ENCODE measurements at regions not wholly inside any gene's neighbourhood (a gene's known extent, or its start where the extent isn't known, plus 50 kb on each side); places are given as distances from the start of the nearest gene placed in this dataset.

GRCh38 chr6:141017941-141018340, 1114.8 kb upstream of the GJE1 start:
- no peak overlapping the region for H3K27ac ChIP-seq

DNA sequence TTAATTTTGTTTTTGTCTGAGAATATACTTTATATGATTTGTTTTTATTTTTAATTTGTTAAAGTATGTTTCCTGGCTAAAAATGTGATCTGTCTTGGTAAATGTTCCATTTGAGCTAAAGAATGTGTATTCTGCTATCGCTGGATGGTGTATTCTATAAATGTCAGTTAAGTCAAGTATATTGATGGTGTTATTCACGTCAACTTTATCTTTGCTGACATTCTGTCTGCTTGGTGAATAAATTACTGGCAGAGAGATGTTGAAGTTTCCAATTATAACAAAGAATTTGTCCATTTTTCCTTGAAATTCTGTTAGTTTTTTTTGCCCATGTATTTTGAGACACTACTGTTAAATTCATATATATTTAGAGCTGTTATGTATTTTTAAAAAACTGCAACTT, 1131.8 kb upstream of the GJE1 start:
- H3K27ac ChIP-seq = no peak overlapping the region
- TF ChIP-seq ZFX (IDR thresholded peaks at IDR 0.05; ENCODE audit: borderline replicate concordance) = no peak
- TF ChIP-seq, protein P1, sequence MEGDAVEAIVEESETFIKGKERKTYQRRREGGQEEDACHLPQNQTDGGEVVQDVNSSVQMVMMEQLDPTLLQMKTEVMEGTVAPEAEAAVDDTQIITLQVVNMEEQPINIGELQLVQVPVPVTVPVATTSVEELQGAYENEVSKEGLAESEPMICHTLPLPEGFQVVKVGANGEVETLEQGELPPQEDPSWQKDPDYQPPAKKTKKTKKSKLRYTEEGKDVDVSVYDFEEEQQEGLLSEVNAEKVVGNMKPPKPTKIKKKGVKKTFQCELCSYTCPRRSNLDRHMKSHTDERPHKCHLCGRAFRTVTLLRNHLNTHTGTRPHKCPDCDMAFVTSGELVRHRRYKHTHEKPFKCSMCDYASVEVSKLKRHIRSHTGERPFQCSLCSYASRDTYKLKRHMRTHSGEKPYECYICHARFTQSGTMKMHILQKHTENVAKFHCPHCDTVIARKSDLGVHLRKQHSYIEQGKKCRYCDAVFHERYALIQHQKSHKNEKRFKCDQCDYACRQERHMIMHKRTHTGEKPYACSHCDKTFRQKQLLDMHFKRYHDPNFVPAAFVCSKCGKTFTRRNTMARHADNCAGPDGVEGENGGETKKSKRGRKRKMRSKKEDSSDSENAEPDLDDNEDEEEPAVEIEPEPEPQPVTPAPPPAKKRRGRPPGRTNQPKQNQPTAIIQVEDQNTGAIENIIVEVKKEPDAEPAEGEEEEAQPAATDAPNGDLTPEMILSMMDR (IDR thresholded peaks at IDR 0.05) = no peak

More at GRCh38 chr6:141017941-141018340, 1114.8 kb upstream of the GJE1 start:
- TF ChIP-seq ZFX (IDR thresholded peaks at IDR 0.05; ENCODE audit: borderline replicate concordance) = no peak
- TF ChIP-seq, protein P1 (IDR thresholded peaks at IDR 0.05) = no peak

GRCh38 chr6:140993515-140993914, 1139.2 kb upstream of the GJE1 start:
- no peak overlapping the region for H3K27ac ChIP-seq
- TF ChIP-seq, protein P1 (IDR thresholded peaks at IDR 0.05) = no peak
- no peak for TF ChIP-seq ZFX (IDR thresholded peaks at IDR 0.05; ENCODE audit: borderline replicate concordance)

DNA sequence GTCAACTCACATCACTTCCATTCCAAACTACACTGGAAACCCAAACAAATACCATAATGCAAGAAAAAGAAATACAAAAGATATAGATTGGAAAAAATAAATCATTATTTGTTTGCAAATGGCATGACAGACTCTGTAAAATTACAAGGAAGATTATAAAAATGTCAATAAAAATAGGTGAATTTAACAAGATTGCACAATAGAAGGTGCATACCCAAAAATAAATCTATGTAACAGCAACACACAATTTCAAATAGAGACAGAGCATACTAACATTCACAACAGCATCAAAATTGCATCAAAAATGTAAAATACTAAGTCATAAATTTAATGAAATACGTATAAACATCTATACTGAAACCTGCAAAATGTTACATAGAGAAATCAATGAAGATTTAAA, 1140.0 kb upstream of the GJE1 start:
- no peak for TF ChIP-seq ZFX (IDR thresholded peaks at IDR 0.05; ENCODE audit: borderline replicate concordance)
- TF ChIP-seq, protein P1 (IDR thresholded peaks at IDR 0.05) = no peak
- H3K27ac ChIP-seq = no peak overlapping the region

DNA sequence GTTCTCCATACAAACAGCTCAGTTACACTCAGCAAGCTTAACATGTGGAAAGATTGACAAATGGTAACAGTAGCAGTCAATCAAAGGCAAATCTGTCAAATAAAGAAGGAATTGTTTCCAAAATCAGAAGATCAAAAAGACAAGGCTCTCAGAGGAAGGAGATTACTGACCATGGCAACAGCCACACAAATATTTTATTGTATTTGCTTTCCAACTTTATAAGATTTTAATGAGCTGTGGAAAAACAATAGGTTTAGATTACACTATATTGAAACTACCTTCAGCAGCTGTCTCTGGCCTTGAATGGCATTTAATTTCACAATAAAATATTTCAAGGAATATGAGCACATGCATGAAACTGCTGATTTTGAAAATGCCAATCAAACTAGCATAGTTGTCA, 1143.9 kb upstream of the GJE1 start:
- no peak for TF ChIP-seq ZFX (IDR thresholded peaks at IDR 0.05; ENCODE audit: borderline replicate concordance)
- TF ChIP-seq, protein P1 (IDR thresholded peaks at IDR 0.05) = no peak
- H3K27ac ChIP-seq = peak overlapping the region; percentile 57

DNA sequence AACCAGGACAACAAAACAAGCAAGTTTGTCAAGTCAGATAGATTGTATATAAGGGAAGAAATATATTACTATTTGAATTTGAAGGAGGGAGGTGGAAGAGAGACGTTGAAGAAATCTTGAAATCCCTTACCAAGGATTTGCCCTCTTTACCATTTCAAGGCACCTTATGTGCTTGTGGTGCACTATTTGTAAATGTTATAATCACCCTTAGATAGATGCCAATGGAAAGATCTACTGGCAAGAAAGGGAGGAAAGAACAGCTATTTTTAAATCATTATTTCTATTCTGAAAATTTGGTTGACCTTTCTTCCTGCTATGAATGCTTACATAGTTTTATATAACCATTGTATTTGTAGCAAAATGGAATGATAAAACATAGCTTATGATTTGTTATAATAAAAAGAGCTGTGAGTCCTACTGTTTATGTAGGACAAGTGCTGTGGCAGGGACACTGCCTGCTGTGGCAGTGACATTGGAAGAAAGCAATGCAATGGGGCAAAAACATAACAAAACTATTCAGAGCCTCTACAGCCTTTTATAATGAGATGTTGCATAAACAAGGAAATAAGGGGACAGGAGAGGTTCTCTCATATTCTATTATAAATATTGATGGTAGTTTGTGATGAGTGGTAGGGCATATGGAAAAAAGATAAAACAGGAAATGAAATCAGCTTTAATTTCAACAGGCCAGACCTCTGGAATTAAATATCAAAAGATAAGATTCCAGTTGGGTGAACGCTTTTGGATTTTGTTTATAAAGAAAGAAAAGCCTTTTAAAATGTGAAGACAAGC, 1145.2 kb upstream of the GJE1 start:
- H3K27ac ChIP-seq = no peak overlapping the region
- TF ChIP-seq ZFX (IDR thresholded peaks at IDR 0.05; ENCODE audit: borderline replicate concordance) = no peak
- TF ChIP-seq, protein P1 (IDR thresholded peaks at IDR 0.05) = no peak

DNA sequence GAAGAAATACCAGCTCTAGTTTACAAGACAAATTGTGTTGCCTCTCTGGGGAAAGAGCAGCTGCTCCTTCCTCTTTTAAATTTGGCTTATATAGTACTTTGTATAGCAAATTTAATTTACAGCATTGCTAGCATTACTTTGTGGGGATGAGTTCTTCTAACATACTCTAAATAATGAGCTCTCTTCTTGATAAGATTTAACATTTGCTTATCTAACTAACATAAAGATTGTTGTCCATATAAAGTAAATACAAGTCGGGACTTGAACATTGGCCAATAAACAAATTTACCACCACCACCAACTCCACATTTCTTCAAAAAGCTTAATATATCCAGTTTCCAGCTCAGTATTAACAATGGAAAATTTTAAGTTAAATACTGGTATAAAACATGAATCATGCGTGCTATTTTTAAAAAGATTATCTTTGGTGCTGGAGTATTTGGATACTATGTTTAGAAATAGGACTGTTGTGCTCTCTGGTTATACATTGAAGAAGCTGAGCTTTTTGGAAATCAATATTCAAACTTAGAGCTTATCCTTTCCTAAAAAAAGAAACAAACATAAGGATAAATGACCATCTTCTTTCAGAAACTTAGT, 1146.9 kb upstream of the GJE1 start:
- no peak overlapping the region for H3K27ac ChIP-seq
- TF ChIP-seq, protein P1 (IDR thresholded peaks at IDR 0.05) = no peak
- no peak for TF ChIP-seq ZFX (IDR thresholded peaks at IDR 0.05; ENCODE audit: borderline replicate concordance)
